ENCODE measurements at regions not wholly inside any gene's neighbourhood (a gene's known extent, or its start where the extent isn't known, plus 50 kb on each side); places are given as distances from the start of the nearest gene placed in this dataset.

GRCh38 chr4:141833209-141833608 is 196.8 kb downstream of the IL15 start:
- H3K36me3 ChIP-seq (ENCODE audit: control insufficient read depth in 1 of 2, insufficient read depth in 2 of 2, low read length in 2 of 2): no peaks in the 10 kb centered on the region
- no peak overlapping the region for H3K9ac ChIP-seq (ENCODE audit: low read length)
- no peaks in the 10 kb centered on the region for H3K27me3 ChIP-seq (ENCODE audit: insufficient read depth, low read length)
- intact Hi-C loops (cut with micrococcal nuclease): no loop called here
- POLR2A ChIA-PET: no interaction called here
- no peak overlapping the region for H2AFZ ChIP-seq (ENCODE audit: low read depth, low read length, poor library complexity, severe bottlenecking)
- no peak overlapping the region for H3K27ac ChIP-seq (ENCODE audit: low read depth, low read length)
- no peaks in the 10 kb centered on the region for H3K79me2 ChIP-seq (ENCODE audit: insufficient read depth, low read length)
- BruUV-seq (replicated peaks): no TSS peak
- ATAC-seq: no peak
- H3K9me2 ChIP-seq (ENCODE audit: insufficient read depth): no peaks in the 10 kb centered on the region
- H3K9me3 ChIP-seq (ENCODE audit: control insufficient read depth in 1 of 2, insufficient read depth in 1 of 2, low read depth in 1 of 2, low read length in 2 of 2): no peaks in the 10 kb centered on the region
- TF ChIP-seq ZNF274 (IDR thresholded peaks at IDR 0.05; ENCODE audit: low read depth, low read length) (no peak), ZFX (IDR thresholded peaks at IDR 0.05) (no peak), ELF1 (IDR thresholded peaks at IDR 0.05; ENCODE audit: borderline replicate concordance, low read depth) (no peak), ZBTB33 (IDR thresholded peaks at IDR 0.05; ENCODE audit: extremely low read depth, insufficient replicate concordance, low read length) (no peak), RAD21 (IDR thresholded peaks at IDR 0.05; ENCODE audit: low read depth) (no peak), MAX (IDR thresholded peaks at IDR 0.05) (no peak), SP1 (IDR thresholded peaks at IDR 0.05; ENCODE audit: low read depth) (no peak)
- TF ChIP-seq, protein P1, sequence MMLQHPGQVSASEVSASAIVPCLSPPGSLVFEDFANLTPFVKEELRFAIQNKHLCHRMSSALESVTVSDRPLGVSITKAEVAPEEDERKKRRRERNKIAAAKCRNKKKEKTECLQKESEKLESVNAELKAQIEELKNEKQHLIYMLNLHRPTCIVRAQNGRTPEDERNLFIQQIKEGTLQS (IDR thresholded peaks at IDR 0.05): no peak
- DNase-seq (ENCODE audit: low read depth, low spot score): no peak
- RAD21 ChIA-PET (ENCODE audit: low non-redundant PET in 1 of 2, low total read pairs in 2 of 2, uncharacterized antibody in 2 of 2, unreplicated experiment in 2 of 2): no interaction called here
- no peaks in the 10 kb centered on the region for H3K4me1 ChIP-seq (ENCODE audit: control insufficient read depth in 1 of 2, insufficient read depth in 2 of 2, low read length in 2 of 2)
- CTCF ChIA-PET: no interaction called here
- no peak overlapping the region for H3K4me2 ChIP-seq (ENCODE audit: low read length)
- no peak overlapping the region for H3K4me3 ChIP-seq (replicated peaks in 1 of 2; ENCODE audit: low read depth in 1 of 2, low read length in 2 of 2)
- no peaks in the 10 kb centered on the region for H4K20me1 ChIP-seq (ENCODE audit: insufficient read depth)
